Skeletal muscle tissue (tissue), 3 donors: ENCODE measurements at regions not wholly inside any gene's neighbourhood (a gene's known extent, or its start where the extent isn't known, plus 50 kb on each side); places are given as distances from the start of the nearest gene placed in this dataset.
"Not testable (repeated sequence)": the region's sequence is repeated elsewhere in the genome, so short reads cannot be mapped to it uniquely, and the experiment has no call there.

Source experiments
- H3K27ac ChIP-seq: one replicate; pipeline ENCODE4 v1.7.0; 2013; ENCODE audit warnings: mild to moderate bottlenecking, low read depth, low read length, inconsistent platforms
- H3K27me3 ChIP-seq, 3 donors: one replicate each; pipeline ENCODE4 v1.7.0; 2013; ENCODE audit warnings: low read length in 3 of 3; ENCODE audit not compliant: control insufficient read depth in 3 of 3, insufficient read depth in 3 of 3
- H3K36me3 ChIP-seq, 3 donors: one replicate each; pipeline ENCODE4 v1.7.0; 2013; ENCODE audit warnings: low read length in 3 of 3; ENCODE audit not compliant: control insufficient read depth in 3 of 3, insufficient read depth in 3 of 3
- H3K4me1 ChIP-seq, 3 donors: one replicate each; pipeline ENCODE4 v1.7.0; 2013; ENCODE audit warnings: low read length in 3 of 3, mild to moderate bottlenecking in 3 of 3; ENCODE audit not compliant: control insufficient read depth in 3 of 3, insufficient read depth in 3 of 3
- H3K4me3 ChIP-seq, 3 donors: one replicate each; pipeline ENCODE4 v1.7.0; 2013; ENCODE audit warnings: low read length in 3 of 3
- H3K9ac ChIP-seq, 3 donors: one replicate each; pipeline ENCODE4 v1.7.0; 2013; ENCODE audit warnings: low read length in 3 of 3, mild to moderate bottlenecking in 3 of 3, moderate library complexity in 2 of 3, low read depth in 1 of 3
- H3K9me3 ChIP-seq, 3 donors: one replicate each; pipeline ENCODE4 v1.7.0; 2013; ENCODE audit warnings: low read length in 3 of 3; ENCODE audit not compliant: control insufficient read depth in 3 of 3
- donor health status: Osteomylitis.

DNA sequence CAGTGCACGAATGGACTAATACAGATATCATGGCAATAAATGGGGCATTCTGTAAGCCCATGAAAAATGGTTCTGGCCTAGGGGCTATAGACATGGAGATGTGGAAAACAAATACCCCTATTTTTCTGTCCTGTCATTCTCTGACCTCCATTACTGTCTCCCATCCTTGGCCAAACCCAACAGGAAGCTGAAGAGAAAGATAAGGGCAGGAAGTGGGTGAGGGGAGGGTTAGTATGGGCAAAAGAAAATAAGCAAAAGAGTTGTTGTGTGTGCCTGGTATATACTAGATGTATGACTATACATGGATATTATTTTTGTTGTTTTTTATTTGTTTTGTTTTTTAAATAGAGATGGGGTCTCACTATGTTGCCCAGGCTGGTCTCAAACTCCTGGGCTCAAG lies 339.3 kb downstream of the PCNX1 start:
- no peak overlapping the region for H3K9ac ChIP-seq
- H3K27ac ChIP-seq: no peak overlapping the region
- no peaks in the 10 kb centered on the region for H3K27me3 ChIP-seq
- peaks cover 4 to 8% (median 6%) of the 10 kb centered on the region in 3 donors for H3K4me1 ChIP-seq
- H3K36me3 ChIP-seq: no peaks in the 10 kb centered on the region
- H3K9me3 ChIP-seq: peaks cover 0 to 3% (median 0%) of the 10 kb centered on the region in 3 donors
- no peak overlapping the region for H3K4me3 ChIP-seq

- Histone ChIP-seq H3K27ac (no peak overlapping the region), H3K9ac (no peak overlapping the region), H3K27me3 (no peaks in the 10 kb centered on the region), H3K36me3 (no peaks in the 10 kb centered on the region), H3K4me1 (peaks cover 2 to 3% (median 3%) of the 10 kb centered on the region in 3 donors), H3K4me3 (no peak overlapping the region), H3K9me3 (peaks cover 0 to 3% (median 0%) of the 10 kb centered on the region in 3 donors)
Measured at GRCh38 chr14:71247106-71247505, 339.8 kb downstream of the PCNX1 start.

GRCh38 chr14:71248194-71248593 lies 340.9 kb downstream of the PCNX1 start:
- H3K4me3 ChIP-seq: no peak overlapping the region
- H3K4me1 ChIP-seq: no peaks in the 10 kb centered on the region
- no peak overlapping the region for H3K9ac ChIP-seq
- H3K27me3 ChIP-seq: no peaks in the 10 kb centered on the region
- H3K27ac ChIP-seq: no peak overlapping the region
- no peaks in the 10 kb centered on the region for H3K36me3 ChIP-seq
- H3K9me3 ChIP-seq: peaks cover 0 to 3% (median 0%) of the 10 kb centered on the region in 3 donors

GRCh38 chr14:71250347-71250746 lies 343.1 kb downstream of the PCNX1 start:
- Histone ChIP-seq H3K4me1 (no peaks in the 10 kb centered on the region), H3K9me3 (peaks cover 0 to 4% (median 0%) of the 10 kb centered on the region in 3 donors), H3K27me3 (no peaks in the 10 kb centered on the region), H3K9ac (no peak overlapping the region), H3K27ac (no peak overlapping the region), H3K4me3 (no peak overlapping the region), H3K36me3 (no peaks in the 10 kb centered on the region)

GRCh38 chr14:71250791-71251190 lies 343.5 kb downstream of the PCNX1 start:
- Histone ChIP-seq H3K9ac (no peak overlapping the region), H3K9me3 (peaks cover 0 to 4% (median 0%) of the 10 kb centered on the region in 3 donors), H3K27me3 (no peaks in the 10 kb centered on the region), H3K4me1 (no peaks in the 10 kb centered on the region), H3K4me3 (no peak overlapping the region), H3K27ac (no peak overlapping the region), H3K36me3 (no peaks in the 10 kb centered on the region)

DNA sequence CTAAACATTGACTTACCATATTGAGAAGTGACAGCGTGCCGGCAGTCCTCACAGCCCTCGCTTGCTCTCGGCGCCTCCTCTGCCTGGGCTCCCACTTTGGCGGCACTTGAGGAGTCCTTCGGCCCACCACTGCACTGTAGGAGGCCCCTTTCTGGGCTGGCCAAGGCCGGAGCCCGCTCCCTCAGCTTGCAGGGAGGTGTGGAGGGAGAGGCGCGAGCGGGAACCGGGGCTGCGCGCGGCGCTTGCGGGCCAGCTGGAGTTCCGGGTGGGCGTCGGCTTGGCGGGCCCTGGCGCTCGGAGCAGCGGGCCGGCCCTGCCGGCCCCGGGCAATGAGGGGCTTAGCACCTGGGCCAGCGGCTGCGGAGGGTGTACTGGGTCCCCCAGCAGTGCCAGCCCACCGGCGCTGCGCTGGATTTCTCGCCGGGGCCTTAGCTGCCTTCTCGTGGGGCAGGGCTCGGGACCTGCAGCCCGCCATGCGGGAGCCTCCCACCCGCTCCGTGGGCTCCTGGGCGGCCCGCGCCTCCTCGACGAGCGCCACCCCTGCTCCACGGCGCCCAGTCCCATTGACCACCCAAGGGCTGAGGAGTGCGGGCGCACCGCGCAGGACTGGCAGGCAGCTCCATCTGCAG lies 346.9 kb downstream of the PCNX1 start:
- H3K9ac ChIP-seq, H3K4me3 ChIP-seq, H3K27me3 ChIP-seq, H3K36me3 ChIP-seq, H3K9me3 ChIP-seq, H3K27ac ChIP-seq, H3K4me1 ChIP-seq: not testable (repeated sequence)

DNA sequence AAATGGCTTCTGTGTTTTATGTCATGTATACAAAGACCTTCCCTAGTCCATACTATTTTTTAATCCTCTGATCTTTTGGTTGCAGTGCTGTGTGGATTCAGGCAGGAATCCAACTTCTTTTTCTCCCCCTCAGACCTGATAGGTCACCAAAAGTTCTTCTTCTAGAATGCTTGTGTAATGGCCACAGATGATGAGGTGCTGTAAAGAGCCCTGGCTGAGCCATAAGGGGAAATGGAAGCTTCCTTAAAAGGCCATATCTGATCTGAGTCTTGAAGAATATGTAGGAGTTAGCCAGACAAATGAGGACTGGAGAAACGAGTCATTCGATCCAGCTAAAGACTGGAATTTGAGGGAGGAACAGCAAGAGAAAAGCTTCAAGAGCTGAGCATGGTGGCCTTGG lies 353.9 kb downstream of the PCNX1 start:
- Histone ChIP-seq H3K4me3 (no peak overlapping the region), H3K9ac (no peak overlapping the region), H3K36me3 (no peaks in the 10 kb centered on the region), H3K4me1 (no peaks in the 10 kb centered on the region), H3K9me3 (peaks cover 2 to 7% (median 3%) of the 10 kb centered on the region in 3 donors), H3K27me3 (no peaks in the 10 kb centered on the region), H3K27ac (no peak overlapping the region)

DNA sequence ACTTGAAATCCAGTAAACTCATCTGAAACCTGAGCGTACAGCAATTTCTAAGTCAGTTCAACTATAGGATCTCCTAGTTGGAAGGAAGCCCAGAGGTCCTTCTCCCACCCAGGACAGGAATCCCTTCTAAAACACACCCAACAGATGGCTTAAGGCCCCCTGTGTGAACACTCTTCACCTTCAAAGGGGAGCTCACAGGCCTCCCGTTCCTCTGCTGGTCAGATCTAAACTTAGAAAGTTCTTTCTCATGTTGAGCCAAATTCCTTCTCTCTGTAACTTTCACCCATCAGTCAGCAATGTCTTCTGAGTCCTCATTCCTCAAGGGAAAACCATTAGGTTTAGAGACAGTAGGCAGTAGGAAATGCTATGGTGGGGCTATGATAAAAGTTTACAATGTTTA lies 355.2 kb downstream of the PCNX1 start:
- no peaks in the 10 kb centered on the region for H3K27me3 ChIP-seq
- H3K27ac ChIP-seq: no peak overlapping the region
- H3K4me1 ChIP-seq: no peaks in the 10 kb centered on the region
- no peaks in the 10 kb centered on the region for H3K36me3 ChIP-seq
- H3K9ac ChIP-seq: no peak overlapping the region
- H3K9me3 ChIP-seq: peaks cover 2 to 7% (median 3%) of the 10 kb centered on the region in 3 donors
- no peak overlapping the region for H3K4me3 ChIP-seq

DNA sequence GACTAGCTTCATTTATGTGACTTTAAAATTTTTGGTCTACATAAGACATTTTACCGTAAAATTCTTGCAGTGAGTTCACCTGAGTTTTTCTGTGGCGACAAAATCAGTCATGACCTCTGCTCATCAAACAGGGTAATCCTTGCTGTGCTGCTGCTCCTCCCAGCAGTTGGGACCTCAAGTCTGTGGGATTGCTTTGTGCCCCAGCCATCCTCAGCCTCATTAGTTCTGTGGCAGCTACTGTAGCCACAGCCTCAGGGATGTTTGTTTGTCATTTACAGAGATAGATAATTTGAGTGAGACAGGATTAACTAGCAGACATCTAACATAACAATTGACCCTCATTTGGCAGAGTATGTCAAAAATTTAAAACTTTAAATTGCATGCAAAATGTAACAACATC lies 357.0 kb downstream of the PCNX1 start:
- Histone ChIP-seq H3K9ac (no peak overlapping the region), H3K27ac (no peak overlapping the region), H3K9me3 (peaks cover 0 to 3% (median 2%) of the 10 kb centered on the region in 3 donors), H3K4me1 (no peaks in the 10 kb centered on the region), H3K36me3 (no peaks in the 10 kb centered on the region), H3K27me3 (no peaks in the 10 kb centered on the region), H3K4me3 (no peak overlapping the region)

DNA sequence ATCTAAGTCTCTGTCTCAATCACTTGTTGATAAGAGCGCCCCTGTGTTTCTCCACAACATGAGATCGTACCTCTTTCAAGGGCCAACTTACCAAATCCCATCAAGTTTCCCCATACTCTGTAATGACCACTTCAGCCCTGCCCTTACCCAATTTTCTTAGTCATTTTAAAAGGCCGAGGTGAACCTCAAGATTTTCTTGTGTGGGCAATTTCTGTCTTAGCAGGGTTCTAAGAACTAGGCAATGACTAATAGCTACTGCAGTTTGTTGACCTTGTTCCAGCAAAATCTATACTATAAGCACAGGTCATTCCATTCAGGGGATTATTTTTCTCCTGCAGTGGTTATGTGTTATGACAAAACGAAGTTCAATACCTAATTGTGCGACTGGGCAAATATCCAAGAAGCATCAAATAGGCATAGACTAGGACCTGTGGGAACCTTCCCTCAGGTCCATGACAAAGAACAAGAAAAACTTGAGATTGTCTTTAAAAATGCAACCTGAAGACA lies 359.8 kb downstream of the PCNX1 start:
- Histone ChIP-seq H3K27ac (no peak overlapping the region), H3K27me3 (no peaks in the 10 kb centered on the region), H3K9me3 (no peaks in the 10 kb centered on the region), H3K36me3 (no peaks in the 10 kb centered on the region), H3K9ac (no peak overlapping the region), H3K4me1 (no peaks in the 10 kb centered on the region), H3K4me3 (no peak overlapping the region)
